Left cardiac atrium (tissue), 4 donors: ENCODE measurements at regions not wholly inside any gene's neighbourhood (a gene's known extent, or its start where the extent isn't known, plus 50 kb on each side); places are given as distances from the start of the nearest gene placed in this dataset.
"Not testable (repeated sequence)": the region's sequence is repeated elsewhere in the genome, so short reads cannot be mapped to it uniquely, and the experiment has no call there.

Experiments used
- ATAC-seq, 2 donors: fragments of 200-7000 bp; cut with Tn5 transposase; one replicate each; pipeline ENCODE4 v1.9.1; 2020; ENCODE audit warnings: mild to moderate bottlenecking in 2 of 2, moderate library complexity in 2 of 2
- DNase-seq: peaks from one replicate; pipeline ENCODE4 v3.0.0-alpha.2; 2020
- intact Hi-C, 2 donors: fragments of 100-400 bp; cut with DNase I; formaldehyde crosslinking; loops; one replicate each; pipeline versions ENCODE4 v1.14.1 to v1.15.1; 2022 to 2023
- donor health status: DM: no; HTN: yes; CAD: no.
- donor health status: DM: no; HTN: yes; CAD: no; lungs with severe emphysema.
- donor health status: DM: yes; HTN: yes; CAD: no.
- donor health status: Dilated cardiomyopathy.

- intact Hi-C loops: no loop called here
- DNase-seq: no peak
These were observed 478.0 kb upstream of the ACTBL2 start for GRCh38 chr5:57960569-57960968.

GRCh38 chr5:57956636-57957035 is 474.0 kb upstream of the ACTBL2 start:
- intact Hi-C loops: no loop called here
- ATAC-seq (no peak), DNase-seq (no peak)

More at GRCh38 chr5:57960569-57960968, 478.0 kb upstream of the ACTBL2 start:
- no peak for ATAC-seq

- ATAC-seq (no peak), DNase-seq (no peak)
- intact Hi-C loops: no loop called here
These were observed 472.9 kb upstream of the ACTBL2 start for GRCh38 chr5:57955511-57955910.

GRCh38 chr5:57953792-57954191 is 471.2 kb upstream of the ACTBL2 start:
- no peak for ATAC-seq
- DNase-seq: no peak
- intact Hi-C loops: no loop called here

GRCh38 chr5:57950616-57951228 is 468.1 kb upstream of the ACTBL2 start:
- ATAC-seq (no peak), DNase-seq (no peak)
- intact Hi-C loops: no loop called here

DNA sequence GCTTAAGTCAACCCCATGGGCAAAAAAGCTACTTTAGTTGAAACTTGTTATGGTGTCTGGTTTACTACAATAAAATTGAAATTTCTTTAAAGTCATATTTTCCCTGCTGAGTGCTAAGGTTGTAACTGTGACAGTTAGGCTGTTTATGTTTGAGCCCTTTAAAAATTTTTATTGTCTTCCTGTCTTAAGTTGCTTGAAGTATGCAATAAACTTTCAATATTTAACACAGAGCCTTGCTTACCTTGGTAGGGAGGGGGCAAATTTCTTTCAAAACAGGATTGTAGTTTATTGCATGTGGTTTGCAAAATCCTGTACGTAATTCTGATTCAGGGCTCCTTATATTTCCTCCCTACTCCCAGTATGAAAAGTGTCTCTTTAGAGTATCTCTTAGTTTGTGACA is 465.5 kb upstream of the ACTBL2 start:
- ATAC-seq (no peak), DNase-seq (no peak)
- intact Hi-C loops: no loop called here

- DNase-seq (no peak), ATAC-seq (peak in 1 of 2 donors; percentile 56)
- intact Hi-C loops: no loop called here
These were observed 464.6 kb upstream of the ACTBL2 start for GRCh38 chr5:57947181-57947580.

DNA sequence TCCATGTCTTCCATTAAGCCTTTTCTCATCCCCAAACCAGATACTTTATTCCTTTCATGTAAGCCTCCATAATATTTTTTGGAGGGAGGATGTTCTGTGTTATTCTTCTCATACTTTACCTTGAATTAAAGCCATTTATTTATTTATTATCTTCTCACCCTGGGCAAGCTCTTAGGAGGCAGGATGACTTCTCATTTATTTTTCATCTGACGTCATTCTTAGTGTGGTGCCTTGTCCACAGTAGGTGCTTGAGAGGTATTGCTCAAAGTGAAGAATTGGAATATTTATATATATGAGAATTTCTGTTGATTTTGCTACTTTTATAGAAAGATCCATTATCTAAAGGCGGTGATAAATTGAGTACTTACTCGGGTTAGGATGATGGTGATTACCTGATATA is 458.3 kb upstream of the ACTBL2 start:
- intact Hi-C loops: no loop called here
- DNase-seq (no peak), ATAC-seq (no peak)

GRCh38 chr5:57940236-57940635 is 457.6 kb upstream of the ACTBL2 start:
- DNase-seq (no peak), ATAC-seq (no peak)
- intact Hi-C loops: no loop called here

DNA sequence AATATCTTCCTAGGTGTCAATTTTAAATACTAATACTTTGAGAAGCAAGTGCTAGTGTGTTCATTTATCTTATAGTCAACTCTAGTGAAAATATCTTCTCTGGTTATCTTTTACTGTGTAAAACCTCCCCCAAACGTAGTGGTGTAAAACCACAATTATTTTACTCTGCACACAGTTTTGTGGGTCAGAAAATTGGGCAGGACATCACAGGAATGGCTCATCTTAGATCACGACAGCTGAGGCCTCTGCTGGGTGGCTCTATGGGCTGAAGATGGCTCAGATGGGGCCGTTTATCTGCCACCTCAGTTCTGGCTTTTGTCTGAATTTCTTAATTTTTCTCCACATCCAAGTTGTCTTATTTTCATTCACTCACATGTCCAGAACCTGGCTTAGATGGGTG is 457.2 kb upstream of the ACTBL2 start:
- intact Hi-C loops: loop anchor here in 1 of 2 donors (5.0 kb wide), 1 partner anchor 523 kb away; the partner anchor contains the start of gene PLK2
- ATAC-seq: no peak
- DNase-seq: no peak

- ATAC-seq: no peak
- no peak for DNase-seq
- intact Hi-C loops: loop anchor here in 1 of 2 donors (5.0 kb wide), 1 partner anchor 523 kb away; the partner anchor contains the start of gene PLK2
These were observed 456.7 kb upstream of the ACTBL2 start for GRCh38 chr5:57939335-57939734.

DNA sequence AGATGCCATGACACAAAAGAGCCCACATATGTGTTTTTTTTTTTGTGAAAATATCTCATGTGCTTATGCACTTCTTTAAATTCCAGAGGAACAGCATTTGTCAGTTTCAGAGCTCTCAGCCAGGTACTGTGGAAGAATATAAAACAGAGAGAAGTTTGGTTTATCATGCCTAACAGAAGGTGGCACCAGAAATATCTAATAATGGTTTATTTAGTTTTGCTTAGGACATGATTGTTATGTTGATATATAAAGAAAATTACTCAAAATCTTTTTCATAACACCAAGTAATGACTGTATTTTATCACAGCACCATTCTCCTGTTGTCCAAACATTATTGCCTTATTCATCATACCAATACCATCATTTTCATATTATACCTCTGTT is 455.6 kb upstream of the ACTBL2 start:
- ATAC-seq: no peak
- no peak for DNase-seq
- intact Hi-C loops: loop anchor here in 1 of 2 donors (5.0 kb wide), 1 partner anchor 524 kb away; the partner anchor contains the start of gene PLK2

GRCh38 chr5:57937501-57938173 is 455.0 kb upstream of the ACTBL2 start:
- intact Hi-C loops: loop anchor here in 1 of 2 donors (5.0 kb wide), 1 partner anchor 525 kb away; the partner anchor contains the start of gene PLK2

DNA sequence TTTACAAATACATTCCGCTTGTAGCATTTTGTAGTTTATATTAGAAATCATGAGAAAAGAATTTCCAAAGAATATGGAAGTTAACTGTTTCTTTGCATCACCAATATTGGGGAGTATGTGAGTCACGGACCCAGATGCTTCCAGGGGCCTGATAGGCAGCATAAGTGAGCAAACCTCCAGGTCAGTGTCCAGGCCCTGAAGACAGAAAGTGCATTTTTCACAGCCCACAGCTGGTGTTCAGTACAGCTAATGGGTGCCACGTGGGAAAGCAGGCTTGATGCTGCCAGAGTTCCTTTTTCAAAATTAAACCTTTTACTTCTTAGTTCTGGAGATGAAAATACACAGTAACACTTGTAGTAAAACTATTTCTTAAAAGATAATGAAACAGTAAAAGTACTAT is 454.4 kb upstream of the ACTBL2 start:
- ATAC-seq: peak in 1 of 2 donors; percentile 21
- DNase-seq: no peak
- intact Hi-C loops: loop anchor here in 1 of 2 donors (5.0 kb wide), 1 partner anchor 525 kb away; the partner anchor contains the start of gene PLK2

More at GRCh38 chr5:57937501-57938173, 455.0 kb upstream of the ACTBL2 start:
- no peak for ATAC-seq
- no peak for DNase-seq

- ATAC-seq: no peak
- intact Hi-C loops: no loop called here
- no peak for DNase-seq
These were observed 450.1 kb upstream of the ACTBL2 start for GRCh38 chr5:57932761-57933160.

- DNase-seq: no peak
- no peak for ATAC-seq
- intact Hi-C loops: no loop called here
These were observed 449.2 kb upstream of the ACTBL2 start for GRCh38 chr5:57931807-57932206.

DNA sequence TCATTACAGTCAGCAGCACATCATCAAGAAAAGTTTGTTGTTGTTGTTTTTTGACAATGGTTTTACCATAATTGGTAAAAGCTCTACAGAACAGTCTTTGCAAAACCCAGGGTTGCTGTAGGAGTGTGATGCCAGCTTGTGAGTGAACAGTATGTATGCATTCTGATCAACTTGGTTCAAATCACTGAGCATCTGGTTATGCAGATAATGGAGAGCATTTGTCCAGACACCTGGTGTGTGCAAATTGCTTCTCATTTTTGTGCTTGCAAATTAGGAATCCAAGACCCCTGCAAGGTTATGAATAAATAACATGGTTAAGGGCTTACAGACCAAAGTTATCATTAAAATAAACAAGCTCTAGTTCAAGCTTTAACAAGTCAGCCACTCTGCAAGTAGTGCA is 448.7 kb upstream of the ACTBL2 start:
- ATAC-seq: no peak
- intact Hi-C loops: no loop called here
- DNase-seq: no peak

GRCh38 chr5:57929271-57929670 is 446.7 kb upstream of the ACTBL2 start:
- intact Hi-C loops: no loop called here
- DNase-seq: no peak

DNA sequence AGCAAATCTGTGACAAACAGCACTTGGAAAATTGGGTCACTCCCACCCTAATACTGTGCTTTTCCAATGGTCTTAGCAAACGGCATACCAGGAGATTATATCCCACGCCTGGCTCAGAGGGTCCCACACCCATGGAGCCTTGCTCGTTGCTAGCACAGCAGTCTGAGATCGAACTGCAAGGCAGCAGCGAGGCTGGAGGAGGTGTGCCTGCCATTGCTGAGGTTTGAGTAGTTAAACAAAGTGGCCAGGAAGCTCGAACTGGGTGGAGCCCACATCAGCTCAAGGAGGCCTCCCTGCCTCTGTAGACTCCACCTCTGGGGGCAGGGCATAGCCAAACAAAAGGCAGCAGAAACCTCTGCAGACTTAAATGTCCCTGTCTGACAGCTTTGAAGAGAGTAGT is 440.5 kb upstream of the ACTBL2 start:
- intact Hi-C loops, ATAC-seq, DNase-seq: not testable (repeated sequence)

More at GRCh38 chr5:57929271-57929670, 446.7 kb upstream of the ACTBL2 start:
- ATAC-seq: no peak

DNA sequence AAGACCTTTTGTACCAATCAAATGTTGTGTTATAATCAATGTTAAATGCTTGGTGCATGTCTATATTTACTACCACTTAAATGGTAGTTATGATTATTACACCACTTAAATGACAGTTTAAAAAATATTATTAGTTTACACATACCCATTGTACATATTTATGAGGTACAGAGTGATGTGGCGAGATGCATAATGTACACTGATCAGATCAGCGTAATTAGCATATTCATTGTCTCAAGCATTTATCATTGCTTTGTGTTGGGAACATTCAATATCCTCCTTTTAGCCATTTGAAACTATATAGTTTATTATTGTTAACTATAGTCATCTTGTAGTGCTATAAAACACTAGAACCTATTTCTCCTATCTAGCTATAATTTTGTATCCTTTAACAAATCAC is 434.4 kb upstream of the ACTBL2 start:
- DNase-seq (no peak), ATAC-seq (no peak)
- intact Hi-C loops: no loop called here

DNA sequence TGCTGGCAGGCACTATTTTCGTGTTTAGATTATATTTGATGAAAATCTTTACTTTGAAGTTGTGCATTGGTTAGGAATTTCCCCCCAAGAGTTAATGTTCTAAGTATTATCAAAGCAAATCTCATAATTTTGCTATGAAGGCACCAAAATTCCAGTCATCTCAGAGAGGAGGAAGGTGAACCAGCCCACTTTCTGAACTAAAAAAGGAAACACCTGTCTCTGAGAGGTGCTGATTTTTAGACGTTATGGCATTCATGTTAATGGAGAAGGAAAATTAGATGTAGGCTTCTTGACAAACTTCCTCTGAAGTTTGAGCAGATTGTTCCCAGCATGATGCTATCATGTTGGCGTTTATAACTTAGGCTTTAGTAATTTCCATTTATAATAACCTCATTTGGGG is 432.9 kb upstream of the ACTBL2 start:
- DNase-seq (no peak), ATAC-seq (no peak)
- intact Hi-C loops: no loop called here
